Panc1 (cell line): ENCODE measurements at regions not wholly inside any gene's neighbourhood (a gene's known extent, or its start where the extent isn't known, plus 50 kb on each side); places are given as distances from the start of the nearest gene placed in this dataset.

Source experiments
- ATAC-seq: fragments of 200-7000 bp; cut with Tn5 transposase; 2 replicates; pipeline ENCODE4 v1.9.1; 2020; ENCODE audit warnings: mild to moderate bottlenecking, moderate library complexity
- BruUV-seq: library from RNA; stranded (reverse); fragments of 400-500 nt; replicated peaks from 2 replicates; lab custom pipeline; 2021; lab: Mats Ljungman, UMichigan
- CTCF ChIA-PET: fragments of 300-600 bp; sonication (Branson Sonifier 250); formaldehyde crosslinking; loops from one replicate; lab custom pipeline; 2022; ENCODE audit warnings: antibody characterized with exemption; lab: Charles Lee
- POLR2A ChIA-PET: fragments of 300-600 bp; sonication (Branson Sonifier 250); formaldehyde crosslinking; loops from one replicate; lab custom pipeline; 2022; ENCODE audit warnings: antibody characterized with exemption; lab: Charles Lee
- DNase-seq: peaks from one replicate; pipeline ENCODE4 v3.0.0-alpha.2; 2010; ENCODE audit warnings: low read depth, low spot score
- H3K27ac ChIP-seq: 2 replicates; pipeline ENCODE4 v1.5.1; 2011; ENCODE audit warnings: mild to moderate bottlenecking, low read length, inconsistent platforms
- H3K27me3 ChIP-seq: fragments of 200-500 bp; sonication (Bioruptor generic); 2 replicates; pipeline ENCODE4 v1.6.0; 2014; ENCODE audit warnings: low read length, inconsistent platforms; ENCODE audit not compliant: control insufficient read depth, insufficient read depth
- H3K36me3 ChIP-seq: fragments of 200-500 bp; sonication (Bioruptor generic); 2 replicates; pipeline ENCODE4 v1.5.1; 2014; ENCODE audit warnings: inconsistent platforms, mild to moderate bottlenecking, low read length, moderate library complexity; ENCODE audit not compliant: control insufficient read depth, insufficient read depth
- H3K4me1 ChIP-seq: 2 replicates; pipeline ENCODE4 v1.5.1; 2011; ENCODE audit warnings: inconsistent platforms, mild to moderate bottlenecking, low read length, moderate library complexity; ENCODE audit not compliant: control insufficient read depth, insufficient read depth
- H3K4me3 ChIP-seq, 2 experiments: 2 replicates each; pipeline ENCODE4 v1.5.1; 2011 to 2012; ENCODE audit warnings: low read depth in 2 of 2, low read length in 2 of 2, mild to moderate bottlenecking in 2 of 2, inconsistent platforms in 1 of 2, moderate library complexity in 1 of 2
- H3K9me3 ChIP-seq: fragments of 200-500 bp; sonication (Bioruptor generic); 2 replicates; pipeline ENCODE4 v1.5.1; 2014; ENCODE audit warnings: low read depth, mild to moderate bottlenecking, inconsistent platforms, low read length, moderate library complexity; ENCODE audit not compliant: control insufficient read depth, insufficient read depth
- POLR2AphosphoS5 ChIP-seq: IDR thresholded peaks from 2 replicates; pipeline ENCODE4 v1.6.1; 2012; ENCODE audit warnings: mild to moderate bottlenecking, low read depth, low read length, moderate library complexity
- SIN3A ChIP-seq: IDR thresholded peaks from 2 replicates; pipeline ENCODE4 v1.6.1; 2012; ENCODE audit warnings: low read depth, mild to moderate bottlenecking, low read length, moderate library complexity, borderline replicate concordance; ENCODE audit not compliant: insufficient read depth
- TCF7L2 ChIP-seq: IDR thresholded peaks from 2 replicates; pipeline ENCODE4 v1.6.1; 2011; ENCODE audit warnings: mild to moderate bottlenecking, low read depth, low read length, inconsistent platforms
- in situ Hi-C: cut with HindIII; loops from 2 replicates; pipeline ENCODE4 v1.10.0; 2016; ENCODE audit warnings: low sequenced_read_pairs, low pct_unique_long_range_greater_than_20kb
- intact Hi-C: fragments of 100-400 bp; cut with micrococcal nuclease; formaldehyde crosslinking; loops from one replicate; pipeline ENCODE4 v1.10.0; 2022; ENCODE audit not compliant: unreplicated experiment
- TF ChIP-seq, protein P1 (sequence below): fragments of 450-650 bp; IDR thresholded peaks from 2 replicates; pipeline ENCODE4 v1.5.1; 2017; ENCODE audit warnings: mild to moderate bottlenecking
- TF ChIP-seq, protein P2 (sequence below), 2 experiments: IDR thresholded peaks; 2 replicates each; pipeline ENCODE4 v1.6.1; 2011 to 2012; ENCODE audit warnings: low read depth in 2 of 2, control low read depth in 1 of 2, low read length in 1 of 2, mild to moderate bottlenecking in 1 of 2, moderate library complexity in 1 of 2; ENCODE audit not compliant: insufficient read depth in 1 of 2

GRCh38 chr1:195516036-195516435 lies 1092.2 kb downstream of the KCNT2 start:
- CTCF ChIA-PET: no interaction called here

DNA sequence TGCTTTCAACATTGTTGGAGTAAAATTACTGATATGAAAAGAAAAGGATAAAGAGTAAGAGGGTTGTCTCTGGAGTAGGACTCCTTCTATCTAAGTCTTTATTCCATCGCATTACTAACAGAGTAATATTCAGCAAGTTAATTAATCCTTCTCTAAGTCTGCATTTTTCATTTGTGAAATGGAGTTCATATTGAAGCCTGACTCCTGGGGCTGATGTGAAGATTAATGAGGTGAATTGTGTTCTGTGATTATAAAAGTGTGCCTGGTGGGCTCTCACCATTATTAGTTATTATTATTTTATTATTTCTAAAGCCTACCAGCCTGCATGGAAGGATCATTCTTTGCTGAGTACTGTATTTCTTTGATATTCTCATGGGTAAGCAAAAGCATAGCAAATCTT lies 1096.7 kb downstream of the KCNT2 start:
- ChIA-PET POLR2A (no interaction called here), CTCF (no interaction called here)
- no peaks in the 10 kb centered on the region for H3K4me1 ChIP-seq
- no peaks in the 10 kb centered on the region for H3K36me3 ChIP-seq
- intact Hi-C loops (no loop called here), in situ Hi-C loops (no loop called here)
- 0 out of 2 replicates have a peak, but pooled peaks cover 3% of the 10 kb centered on the region for H3K9me3 ChIP-seq
- ATAC-seq: no peak
- no peak overlapping the region for H3K27ac ChIP-seq
- no peaks in the 10 kb centered on the region for H3K27me3 ChIP-seq
- no peak overlapping the region for H3K4me3 ChIP-seq
- no TSS peak for BruUV-seq
- TF ChIP-seq SIN3A: no peak
- TF ChIP-seq POLR2AphosphoS5: no peak
- TF ChIP-seq, protein P1, sequence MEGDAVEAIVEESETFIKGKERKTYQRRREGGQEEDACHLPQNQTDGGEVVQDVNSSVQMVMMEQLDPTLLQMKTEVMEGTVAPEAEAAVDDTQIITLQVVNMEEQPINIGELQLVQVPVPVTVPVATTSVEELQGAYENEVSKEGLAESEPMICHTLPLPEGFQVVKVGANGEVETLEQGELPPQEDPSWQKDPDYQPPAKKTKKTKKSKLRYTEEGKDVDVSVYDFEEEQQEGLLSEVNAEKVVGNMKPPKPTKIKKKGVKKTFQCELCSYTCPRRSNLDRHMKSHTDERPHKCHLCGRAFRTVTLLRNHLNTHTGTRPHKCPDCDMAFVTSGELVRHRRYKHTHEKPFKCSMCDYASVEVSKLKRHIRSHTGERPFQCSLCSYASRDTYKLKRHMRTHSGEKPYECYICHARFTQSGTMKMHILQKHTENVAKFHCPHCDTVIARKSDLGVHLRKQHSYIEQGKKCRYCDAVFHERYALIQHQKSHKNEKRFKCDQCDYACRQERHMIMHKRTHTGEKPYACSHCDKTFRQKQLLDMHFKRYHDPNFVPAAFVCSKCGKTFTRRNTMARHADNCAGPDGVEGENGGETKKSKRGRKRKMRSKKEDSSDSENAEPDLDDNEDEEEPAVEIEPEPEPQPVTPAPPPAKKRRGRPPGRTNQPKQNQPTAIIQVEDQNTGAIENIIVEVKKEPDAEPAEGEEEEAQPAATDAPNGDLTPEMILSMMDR: no peak
- no peak for TF ChIP-seq TCF7L2
- TF ChIP-seq, protein P2, sequence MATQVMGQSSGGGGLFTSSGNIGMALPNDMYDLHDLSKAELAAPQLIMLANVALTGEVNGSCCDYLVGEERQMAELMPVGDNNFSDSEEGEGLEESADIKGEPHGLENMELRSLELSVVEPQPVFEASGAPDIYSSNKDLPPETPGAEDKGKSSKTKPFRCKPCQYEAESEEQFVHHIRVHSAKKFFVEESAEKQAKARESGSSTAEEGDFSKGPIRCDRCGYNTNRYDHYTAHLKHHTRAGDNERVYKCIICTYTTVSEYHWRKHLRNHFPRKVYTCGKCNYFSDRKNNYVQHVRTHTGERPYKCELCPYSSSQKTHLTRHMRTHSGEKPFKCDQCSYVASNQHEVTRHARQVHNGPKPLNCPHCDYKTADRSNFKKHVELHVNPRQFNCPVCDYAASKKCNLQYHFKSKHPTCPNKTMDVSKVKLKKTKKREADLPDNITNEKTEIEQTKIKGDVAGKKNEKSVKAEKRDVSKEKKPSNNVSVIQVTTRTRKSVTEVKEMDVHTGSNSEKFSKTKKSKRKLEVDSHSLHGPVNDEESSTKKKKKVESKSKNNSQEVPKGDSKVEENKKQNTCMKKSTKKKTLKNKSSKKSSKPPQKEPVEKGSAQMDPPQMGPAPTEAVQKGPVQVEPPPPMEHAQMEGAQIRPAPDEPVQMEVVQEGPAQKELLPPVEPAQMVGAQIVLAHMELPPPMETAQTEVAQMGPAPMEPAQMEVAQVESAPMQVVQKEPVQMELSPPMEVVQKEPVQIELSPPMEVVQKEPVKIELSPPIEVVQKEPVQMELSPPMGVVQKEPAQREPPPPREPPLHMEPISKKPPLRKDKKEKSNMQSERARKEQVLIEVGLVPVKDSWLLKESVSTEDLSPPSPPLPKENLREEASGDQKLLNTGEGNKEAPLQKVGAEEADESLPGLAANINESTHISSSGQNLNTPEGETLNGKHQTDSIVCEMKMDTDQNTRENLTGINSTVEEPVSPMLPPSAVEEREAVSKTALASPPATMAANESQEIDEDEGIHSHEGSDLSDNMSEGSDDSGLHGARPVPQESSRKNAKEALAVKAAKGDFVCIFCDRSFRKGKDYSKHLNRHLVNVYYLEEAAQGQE (IDR thresholded peaks at IDR 0.05; ENCODE audit: insufficient read depth in 1 of 2, low read depth in 2 of 2, low read length in 1 of 2): no peak
- no peak for DNase-seq

More at GRCh38 chr1:195516036-195516435, 1092.2 kb downstream of the KCNT2 start:
- Histone ChIP-seq H3K27me3 (no peaks in the 10 kb centered on the region), H3K9me3 (0 out of 2 replicates have a peak, but pooled peaks cover 3% of the 10 kb centered on the region), H3K36me3 (no peaks in the 10 kb centered on the region), H3K27ac (no peak overlapping the region), H3K4me1 (no peaks in the 10 kb centered on the region), H3K4me3 (no peak overlapping the region)
- DNase-seq: no peak
- POLR2A ChIA-PET: no interaction called here
- in situ Hi-C loops: no loop called here
- no peak for ATAC-seq
- intact Hi-C loops: no loop called here
- no TSS peak for BruUV-seq
- TF ChIP-seq TCF7L2 (no peak), SIN3A (no peak), POLR2AphosphoS5 (no peak)
- TF ChIP-seq, protein P2 (IDR thresholded peaks at IDR 0.05; ENCODE audit: insufficient read depth in 1 of 2, low read depth in 2 of 2, low read length in 1 of 2): no peak
- TF ChIP-seq, protein P1: no peak
